Stimulated activated CD8-positive, alpha-beta memory T cell treated with anti-CD3 and anti-CD28 coated beads, Interleukin-4, amount 100 ng/mL, for 48 hours (primary cell): ENCODE measurements at regions not wholly inside any gene's neighbourhood (a gene's known extent, or its start where the extent isn't known, plus 50 kb on each side); places are given as distances from the start of the nearest gene placed in this dataset.

Experiments used
- DNase-seq: peaks from one replicate; pipeline ENCODE4 v3.0.0-alpha.2; 2020

GRCh38 chr19:30155381-30156200 lies 213.6 kb downstream of the URI1 start:
- no peak for DNase-seq

- DNase-seq = no peak
These were observed 214.6 kb downstream of the URI1 start for GRCh38 chr19:30156646-30157045.

- DNase-seq = no peak
These were observed 213.9 kb upstream of the ZNF536 start for GRCh38 chr19:30158067-30158892.

GRCh38 chr19:30158893-30159245 lies 213.3 kb upstream of the ZNF536 start:
- DNase-seq = no peak

GRCh38 chr19:30159636-30160035 lies 212.5 kb upstream of the ZNF536 start:
- DNase-seq = no peak

- DNase-seq = no peak
These were observed 211.8 kb upstream of the ZNF536 start for GRCh38 chr19:30160426-30160825.

GRCh38 chr19:30161021-30161655 lies 211.0 kb upstream of the ZNF536 start:
- no peak for DNase-seq

GRCh38 chr19:30161770-30162169 lies 210.4 kb upstream of the ZNF536 start:
- no peak for DNase-seq

- DNase-seq = no peak
These were observed 209.5 kb upstream of the ZNF536 start for GRCh38 chr19:30162718-30163117.

GRCh38 chr19:30163663-30164062 lies 208.5 kb upstream of the ZNF536 start:
- no peak for DNase-seq

- no peak for DNase-seq
These were observed 206.9 kb upstream of the ZNF536 start for GRCh38 chr19:30165228-30165813.

- no peak for DNase-seq
These were observed 204.8 kb upstream of the ZNF536 start for GRCh38 chr19:30167206-30167868.

- DNase-seq = no peak
These were observed 204.1 kb upstream of the ZNF536 start for GRCh38 chr19:30167976-30168635.

- DNase-seq = no peak
These were observed 203.4 kb upstream of the ZNF536 start for GRCh38 chr19:30168760-30169159.

GRCh38 chr19:30169196-30169900 lies 202.8 kb upstream of the ZNF536 start:
- DNase-seq = no peak

GRCh38 chr19:30170081-30170480 lies 202.1 kb upstream of the ZNF536 start:
- DNase-seq = no peak

GRCh38 chr19:30170495-30171137 lies 201.6 kb upstream of the ZNF536 start:
- no peak for DNase-seq

GRCh38 chr19:30171138-30171635 lies 201.0 kb upstream of the ZNF536 start:
- DNase-seq = no peak

GRCh38 chr19:30171795-30172612 lies 200.2 kb upstream of the ZNF536 start:
- no peak for DNase-seq
